CD4-positive, alpha-beta T cell treated with Interleukin-1 beta for 1 hour (primary cell): ENCODE measurements at regions not wholly inside any gene's neighbourhood (a gene's known extent, or its start where the extent isn't known, plus 50 kb on each side); places are given as distances from the start of the nearest gene placed in this dataset.
A peak's percentile ranks its signal among the peaks of the same experiment; 100 is the strongest.

Experiments used
- DNase-seq, 2 donors: peaks; one replicate each; pipeline ENCODE4 v3.0.0-alpha.2; 2020 to 2022

DNA sequence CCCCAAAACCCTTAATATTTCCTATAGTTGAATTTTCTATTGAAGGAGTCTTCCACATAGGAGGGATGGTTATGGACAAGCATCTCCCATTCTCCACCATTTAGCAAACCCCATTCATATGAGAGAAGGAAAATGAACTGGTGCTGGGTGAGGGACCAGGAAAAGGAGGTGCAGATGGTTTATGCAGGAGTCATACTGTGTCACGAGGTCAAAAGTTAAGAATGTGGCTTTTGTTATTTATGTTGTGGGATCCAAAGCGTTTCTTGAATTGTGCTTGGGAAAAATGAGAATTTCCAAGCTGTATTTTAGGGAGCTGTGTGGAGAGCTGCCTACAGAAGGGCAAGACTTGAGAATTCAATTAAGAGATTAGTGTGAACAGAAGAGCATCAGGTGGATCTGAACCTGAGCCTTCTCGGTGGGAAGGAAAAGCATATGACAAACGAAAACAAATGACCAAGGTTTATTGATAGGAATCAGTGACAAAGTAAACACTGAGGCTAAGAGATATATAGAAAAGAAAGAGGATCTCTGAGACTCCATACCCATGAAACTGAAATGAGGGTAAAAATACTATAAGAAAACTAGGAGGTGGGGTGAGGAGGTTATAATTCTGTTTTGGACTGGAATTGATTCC, 473.3 kb upstream of the NR2F2 start:
- no peak for DNase-seq

DNA sequence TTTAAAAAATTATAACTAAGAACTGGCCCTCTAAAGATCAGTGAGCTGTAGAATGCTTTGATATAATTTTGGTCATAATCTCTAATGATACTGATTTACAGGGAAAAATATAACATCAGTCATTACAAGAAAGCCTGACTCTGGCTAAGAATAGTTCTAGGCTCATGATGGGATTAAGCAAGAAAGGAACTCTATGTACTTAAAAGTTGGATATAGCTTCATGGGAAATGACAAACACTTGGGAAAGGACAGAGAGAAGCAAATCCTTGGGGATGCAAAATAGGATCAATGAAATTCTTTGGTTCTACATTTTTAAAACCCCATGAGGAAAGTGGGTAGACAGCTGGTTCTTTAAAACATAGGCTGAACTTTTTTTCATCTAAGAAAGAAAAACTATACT, 472.7 kb upstream of the NR2F2 start:
- DNase-seq = no peak

DNA sequence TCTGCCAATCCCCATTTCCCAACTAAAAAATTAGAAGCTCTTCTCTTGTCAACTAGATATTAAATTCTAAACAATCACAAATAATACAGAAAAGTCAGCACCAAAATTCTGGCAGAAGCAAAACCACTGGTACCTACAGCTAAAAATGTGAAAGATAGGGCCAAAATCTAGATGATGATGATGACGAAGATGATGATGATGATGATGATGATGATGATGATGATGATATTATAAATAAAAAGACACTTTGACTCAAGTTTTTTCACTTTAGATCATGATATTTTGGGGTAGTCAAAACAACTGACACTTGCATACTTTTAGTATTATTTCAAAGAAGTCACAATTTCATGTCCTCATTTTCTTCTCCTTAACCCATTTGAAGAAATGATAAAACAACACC, 470.1 kb upstream of the NR2F2 start:
- no peak for DNase-seq

DNA sequence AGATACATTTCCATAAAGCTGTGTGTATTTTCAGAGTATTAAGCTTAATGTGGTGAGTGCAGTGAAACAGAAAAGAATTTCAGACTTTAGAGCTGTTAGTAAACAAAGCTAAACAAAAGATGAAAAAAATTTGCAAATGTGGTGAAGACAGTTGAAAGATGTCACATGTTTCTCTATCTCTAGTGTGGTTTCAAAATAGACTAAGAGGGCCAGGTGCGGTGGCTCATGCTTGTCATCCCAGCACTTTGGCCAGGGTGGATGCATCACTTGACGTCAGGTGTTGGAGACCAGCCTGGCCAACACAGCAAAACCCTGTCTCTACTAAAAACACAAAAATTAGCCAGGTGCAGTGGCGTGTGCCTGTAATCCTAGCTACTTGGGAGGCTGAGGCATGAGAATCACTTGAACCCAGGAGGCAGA, 466.0 kb upstream of the NR2F2 start:
- DNase-seq = peak in 1 of 2 donors; percentile 9

- no peak for DNase-seq
These were observed 465.2 kb upstream of the NR2F2 start for GRCh38 chr15:95865330-95865739.

DNA sequence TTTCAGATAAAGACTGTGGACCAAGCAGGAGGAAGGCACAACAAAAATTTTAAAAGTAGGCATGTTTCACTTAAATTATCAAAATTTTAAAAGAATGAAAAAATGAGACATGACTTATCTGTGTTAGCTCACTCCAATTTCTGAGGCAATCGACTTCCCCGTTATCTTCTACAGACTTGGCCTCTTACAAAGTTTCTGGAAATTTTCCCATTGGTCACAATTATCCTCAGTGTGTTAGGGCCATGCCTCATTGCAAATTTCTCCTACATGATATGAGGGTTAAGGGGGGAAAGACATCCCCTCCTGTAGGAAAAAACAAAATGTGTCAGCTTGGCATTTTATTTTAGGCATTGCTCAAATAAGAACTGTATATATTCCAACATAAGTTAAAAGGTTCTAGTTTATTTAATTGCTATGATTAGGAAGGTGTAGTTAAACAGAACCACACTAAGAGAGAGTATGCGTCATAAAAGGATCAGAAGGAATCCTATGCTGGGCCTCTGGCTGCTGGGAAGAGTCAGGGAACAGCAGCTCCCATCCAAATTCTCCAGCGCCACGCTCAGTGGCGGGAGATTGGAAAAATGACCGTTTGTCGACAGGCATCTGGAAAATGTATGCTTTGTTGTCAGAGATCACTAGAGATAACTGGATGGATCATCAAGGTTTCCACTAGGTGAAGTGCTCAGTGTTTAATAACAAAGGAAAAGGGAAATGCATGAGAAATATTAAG, 463.6 kb upstream of the NR2F2 start:
- no peak for DNase-seq

- no peak for DNase-seq
These were observed 462.1 kb upstream of the NR2F2 start for GRCh38 chr15:95868450-95868849.

DNA sequence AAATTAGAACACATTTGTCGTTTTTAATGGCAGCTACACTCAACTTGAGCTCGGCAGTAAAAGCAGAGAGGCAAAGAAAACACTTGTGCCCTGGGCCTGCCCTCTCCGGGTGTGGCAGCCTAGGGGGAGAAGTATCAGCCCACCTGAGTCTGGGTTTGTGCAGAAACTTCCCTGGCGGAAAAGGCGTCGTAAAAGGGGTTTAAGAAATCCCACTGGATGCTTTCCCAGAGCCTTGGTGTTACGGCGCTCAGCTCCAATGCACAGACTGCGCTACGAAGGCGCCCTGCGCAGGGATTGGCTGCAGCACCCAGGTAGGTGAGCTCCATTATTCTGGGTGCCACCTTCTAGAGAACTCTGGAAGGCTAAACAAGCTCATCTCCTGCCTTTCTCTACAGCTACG, 461.5 kb upstream of the NR2F2 start:
- DNase-seq = no peak

DNA sequence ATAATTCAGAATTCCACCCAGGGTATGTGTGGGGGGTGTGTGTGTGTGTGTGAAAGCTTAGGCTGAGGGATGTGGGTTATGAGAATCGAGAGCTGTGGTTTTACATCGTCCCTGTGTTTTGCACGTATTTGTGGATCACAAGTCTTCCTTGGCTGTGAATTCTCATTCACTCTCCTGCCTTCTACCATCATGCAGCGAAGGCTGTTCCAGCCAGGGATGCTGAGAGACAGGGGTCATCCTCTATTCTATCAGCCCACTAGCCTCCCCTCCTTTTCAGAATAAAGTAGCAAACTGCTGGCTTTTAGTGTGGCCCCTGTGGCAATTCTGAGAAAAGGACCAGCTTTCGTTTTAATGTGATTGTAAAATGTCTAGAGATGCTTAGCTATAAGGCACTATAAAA, 460.6 kb upstream of the NR2F2 start:
- no peak for DNase-seq

- DNase-seq = no peak
These were observed 458.1 kb upstream of the NR2F2 start for GRCh38 chr15:95872366-95872771.

DNA sequence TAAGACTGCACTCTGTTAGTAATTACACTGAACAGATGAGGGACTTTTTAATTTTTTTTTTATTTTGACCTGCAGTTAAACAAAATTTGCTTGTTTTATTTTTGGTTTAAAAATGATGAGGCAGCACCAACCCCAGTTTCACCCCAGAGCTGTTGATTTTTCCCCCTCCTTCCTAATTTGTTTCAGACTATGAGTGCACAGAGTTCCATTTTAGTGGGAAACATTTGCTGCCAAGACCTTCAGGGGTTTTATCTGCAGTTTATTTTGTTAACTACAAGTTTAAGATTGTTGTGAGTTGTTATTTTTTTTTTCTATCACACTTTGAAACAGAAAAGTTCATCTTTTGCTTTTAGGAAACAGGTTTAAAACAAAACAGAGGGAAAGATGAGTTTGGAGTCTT, 455.9 kb upstream of the NR2F2 start:
- no peak for DNase-seq

DNA sequence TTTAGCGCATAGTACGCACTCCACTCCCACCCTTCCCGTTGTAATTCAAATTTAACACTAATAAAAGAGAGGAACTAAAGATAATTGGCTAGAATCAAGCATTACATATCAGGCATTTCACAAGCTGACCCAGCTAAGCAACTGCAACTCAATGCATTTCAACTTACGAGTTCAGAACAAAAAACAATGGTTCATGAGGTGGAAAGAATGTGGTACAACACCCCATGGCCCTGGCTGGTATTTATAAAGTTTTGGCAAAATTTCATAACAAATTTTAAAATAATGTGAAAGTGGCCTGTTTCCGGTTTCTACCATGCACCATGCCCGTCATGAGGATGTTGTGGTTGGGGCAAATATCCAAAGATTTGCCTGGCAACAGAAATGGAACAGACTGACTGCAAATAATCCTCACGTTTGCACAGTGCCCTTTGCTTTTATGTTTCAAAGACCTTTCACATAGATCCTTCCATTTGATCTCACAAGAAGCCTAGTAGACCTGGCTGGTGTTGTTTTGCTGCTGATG, 455.3 kb upstream of the NR2F2 start:
- peak in 1 of 2 donors; percentile 31 for DNase-seq

- DNase-seq = no peak
These were observed 450.4 kb upstream of the NR2F2 start for GRCh38 chr15:95880031-95880570.

DNA sequence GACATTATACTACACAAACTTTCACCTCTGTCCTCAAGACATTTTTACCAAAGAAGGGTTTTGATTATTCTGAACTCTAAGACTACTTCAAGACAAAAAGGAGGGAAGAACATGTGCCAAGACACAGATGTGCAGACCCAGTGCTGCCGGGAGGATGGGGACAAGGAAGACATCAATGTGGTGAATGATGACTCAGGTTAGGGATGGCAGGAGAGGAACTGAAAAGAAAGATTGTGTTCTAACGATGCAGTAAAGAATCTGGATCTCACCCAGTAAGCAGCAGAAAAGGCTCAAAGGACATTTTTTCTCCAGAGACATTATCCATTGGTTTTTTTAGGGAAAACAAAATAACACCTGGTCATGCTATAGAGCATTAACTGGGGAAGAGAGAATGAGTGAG, 449.9 kb upstream of the NR2F2 start:
- DNase-seq = no peak

DNA sequence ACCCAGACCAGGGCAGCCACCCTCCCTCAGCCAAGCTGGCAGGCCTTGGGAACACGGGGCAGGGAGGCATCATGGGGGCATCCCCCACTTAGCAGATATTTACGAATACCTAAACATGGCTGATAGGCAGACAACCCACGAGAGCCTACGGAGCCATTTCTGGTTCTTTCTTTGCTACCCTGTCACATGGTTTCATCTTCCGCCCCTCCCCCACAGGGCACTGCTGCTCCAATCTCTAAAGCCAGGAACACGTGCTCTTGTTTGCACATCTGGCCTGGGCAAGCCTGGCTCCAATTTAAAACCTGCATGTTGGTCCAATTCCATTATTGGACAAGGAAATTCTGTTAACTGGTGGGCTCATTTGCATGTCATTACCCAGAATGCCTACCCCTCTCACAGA, 447.4 kb upstream of the NR2F2 start:
- no peak for DNase-seq

- no peak for DNase-seq
These were observed 446.2 kb upstream of the NR2F2 start for GRCh38 chr15:95884276-95884675.

DNA sequence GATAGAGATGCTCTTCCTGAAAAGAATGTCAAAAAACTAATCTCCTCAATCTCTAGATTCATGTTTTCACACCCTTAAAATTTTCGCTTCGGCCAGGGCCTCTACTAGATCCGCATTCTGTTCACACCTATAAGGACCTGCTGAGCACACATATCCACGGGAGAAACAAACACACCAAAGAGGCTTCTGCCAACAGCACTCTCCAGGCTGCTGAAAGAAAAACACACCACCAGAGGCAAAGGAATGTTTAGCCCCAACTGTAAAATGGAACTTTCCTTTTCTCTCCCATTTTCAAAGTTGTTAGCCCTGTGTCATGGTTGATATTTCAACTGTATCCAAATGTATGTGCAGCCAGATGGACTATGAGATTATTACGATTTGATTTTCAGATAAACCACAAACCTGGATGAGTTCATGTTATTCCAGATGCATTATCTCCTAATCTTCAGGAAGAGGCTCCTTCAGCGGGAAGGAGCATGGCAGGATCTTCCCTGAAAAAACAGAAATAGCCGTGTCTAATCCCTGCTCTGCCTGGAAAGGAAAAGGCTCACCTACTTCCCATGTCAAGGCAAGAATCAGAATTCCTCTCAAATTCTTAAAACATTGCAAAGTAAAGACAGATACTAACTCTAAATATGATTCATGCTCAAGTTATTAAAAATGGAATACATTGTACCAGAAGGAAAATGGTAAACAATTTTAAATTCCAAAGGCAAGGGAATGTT, 442.7 kb upstream of the NR2F2 start:
- DNase-seq = no peak

DNA sequence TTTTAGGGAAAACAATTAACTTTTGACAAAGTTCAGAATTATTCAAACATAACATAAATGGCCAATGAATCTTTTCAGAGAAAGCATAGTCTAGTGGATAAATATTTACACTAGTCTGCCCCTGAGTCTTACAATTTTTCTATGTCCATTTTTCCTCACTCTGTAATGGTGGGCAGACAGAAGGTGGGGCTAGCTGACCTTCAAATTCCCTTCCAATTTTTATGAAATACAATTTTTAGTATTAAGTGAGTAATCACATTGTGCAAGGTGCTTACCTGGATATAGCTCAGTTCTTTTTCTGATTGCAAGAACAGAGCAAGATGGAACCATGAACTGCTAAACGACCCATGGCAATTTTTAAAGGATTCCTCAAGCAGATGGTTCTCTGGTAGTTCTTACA, 441.7 kb upstream of the NR2F2 start:
- no peak for DNase-seq

DNA sequence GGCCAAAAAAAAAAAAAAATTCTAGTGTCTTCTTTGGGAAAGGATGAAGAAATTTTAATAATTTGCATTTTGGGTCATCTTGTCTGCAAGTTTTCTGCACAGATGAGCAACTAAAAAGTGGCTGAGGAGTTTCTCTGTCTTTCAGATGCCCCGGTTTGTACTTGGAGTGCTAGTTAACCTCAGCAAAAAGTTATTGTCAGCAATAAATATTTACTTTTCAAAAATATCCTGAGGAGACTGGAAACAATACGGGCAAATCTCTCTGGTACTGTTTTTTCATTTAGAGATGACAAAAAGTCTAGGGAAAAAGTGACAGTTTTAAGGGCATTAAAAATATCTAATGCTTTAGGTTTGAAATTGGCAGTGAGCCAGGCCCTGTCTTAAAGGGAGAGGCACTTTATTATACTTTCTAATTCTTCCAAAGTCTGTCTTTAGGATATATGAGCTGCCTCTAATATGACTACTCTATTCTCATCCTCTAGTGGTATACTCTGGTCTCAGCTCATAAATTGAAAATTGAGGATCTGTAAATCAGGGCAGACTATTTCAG, 436.0 kb upstream of the NR2F2 start:
- no peak for DNase-seq

DNA sequence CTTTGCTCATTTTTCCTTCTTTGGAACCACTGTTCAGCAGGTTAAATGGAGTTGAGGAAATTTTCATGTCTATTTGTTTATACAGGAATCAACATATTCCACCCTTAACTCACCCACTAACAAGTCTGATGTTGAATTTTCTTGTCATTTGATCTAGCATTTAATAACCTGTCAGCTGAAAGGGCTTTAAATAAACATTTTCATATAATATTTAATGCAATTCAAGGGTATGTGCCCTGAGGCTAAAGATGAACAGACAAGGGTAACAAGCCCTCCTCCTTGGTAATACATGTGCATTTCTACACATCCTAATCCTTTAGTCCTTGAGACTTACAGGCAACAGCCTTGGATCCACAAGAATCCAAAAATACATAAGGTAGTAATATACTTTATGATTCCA, 435.0 kb upstream of the NR2F2 start:
- no peak for DNase-seq

GRCh38 chr15:95897651-95898050, 432.8 kb upstream of the NR2F2 start:
- DNase-seq = no peak

GRCh38 chr15:95898761-95899160, 431.7 kb upstream of the NR2F2 start:
- DNase-seq = no peak

- DNase-seq = no peak
These were observed 429.2 kb upstream of the NR2F2 start for GRCh38 chr15:95901271-95901670.
